ENCODE measurements at regions not wholly inside any gene's neighbourhood (a gene's known extent, or its start where the extent isn't known, plus 50 kb on each side); places are given as distances from the start of the nearest gene placed in this dataset.
A peak's percentile ranks its signal among the peaks of the same experiment; 100 is the strongest.
"Not testable (repeated sequence)": the region's sequence is repeated elsewhere in the genome, so short reads cannot be mapped to it uniquely, and the experiment has no call there.

DNA sequence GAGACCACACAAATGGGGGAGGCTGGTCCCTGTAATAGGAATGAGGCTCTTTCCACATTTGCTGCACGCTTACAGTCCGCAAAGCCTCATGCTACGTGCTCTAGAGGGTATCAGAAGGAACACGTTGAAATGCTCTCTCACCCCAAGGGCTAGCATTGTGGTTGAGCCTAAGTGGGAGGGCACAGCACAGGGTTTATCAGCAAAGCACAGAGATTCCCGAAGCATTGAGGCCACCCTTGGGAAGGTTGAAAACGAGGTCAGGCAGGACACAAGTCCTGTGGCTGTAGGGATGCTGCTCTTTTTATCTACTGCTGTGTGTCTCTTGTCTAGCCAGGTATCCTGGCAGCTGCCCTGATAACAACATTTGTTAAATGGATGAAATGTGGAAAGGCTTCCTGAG lies 378.3 kb downstream of the EN1 start:
- no peak for DNase-seq (ENCODE audit: low read depth, low spot score)

DNA sequence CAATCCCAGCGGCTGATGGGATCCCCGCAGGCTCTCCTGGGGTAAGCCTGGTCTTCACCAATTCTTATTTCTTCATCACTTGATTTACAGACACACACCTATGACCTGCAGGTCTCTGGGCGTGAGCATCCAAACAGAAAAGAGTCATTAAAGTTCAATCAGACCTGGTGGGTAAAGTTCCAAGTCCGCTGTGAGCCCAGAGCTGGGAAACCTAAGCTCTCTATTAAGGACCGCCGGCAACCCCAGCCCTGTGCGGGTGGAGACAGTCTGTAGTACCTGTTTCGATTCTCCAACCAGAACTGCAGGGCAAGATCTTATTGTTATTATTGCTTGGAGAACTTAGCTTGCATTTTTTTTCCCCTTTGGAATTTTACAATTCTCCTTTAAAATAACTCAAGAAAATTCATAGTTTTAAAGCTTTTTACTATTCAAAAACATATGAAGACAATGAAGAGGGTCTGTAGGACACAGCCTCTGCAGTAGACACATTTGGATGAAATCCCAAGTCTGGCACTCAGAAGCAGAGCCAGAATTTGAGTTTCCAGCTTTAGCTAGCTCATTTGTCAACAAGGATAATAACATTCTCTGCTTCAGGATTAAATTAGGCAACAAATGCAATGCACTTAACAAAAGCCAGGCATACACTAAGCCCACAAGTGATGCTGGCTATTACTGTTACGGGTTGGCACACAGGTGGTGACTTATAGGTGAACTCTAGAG lies 376.4 kb downstream of the INSIG2 start:
- no peak for DNase-seq (ENCODE audit: low read depth, low spot score)

DNA sequence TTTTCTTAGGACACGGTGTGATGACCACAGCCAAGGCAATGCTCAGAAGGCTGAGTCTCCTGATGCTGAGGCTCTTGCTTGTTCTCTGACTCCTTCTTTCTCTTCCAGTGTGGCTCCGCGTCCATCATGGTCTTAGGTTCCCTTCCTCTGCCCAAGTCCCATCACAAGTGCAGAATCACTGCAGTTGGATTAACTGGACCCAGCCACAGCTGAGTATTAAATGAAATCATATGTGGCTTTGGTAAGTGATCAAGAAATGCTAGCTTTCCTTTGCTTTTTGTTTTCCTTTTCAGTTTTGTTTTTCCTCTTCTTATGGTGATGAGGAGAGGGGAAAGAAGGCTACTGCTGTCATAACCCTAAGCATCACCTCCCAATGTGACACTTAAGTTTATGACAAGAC lies 375.8 kb downstream of the INSIG2 start:
- DNase-seq (ENCODE audit: low read depth, low spot score), result no peak

DNA sequence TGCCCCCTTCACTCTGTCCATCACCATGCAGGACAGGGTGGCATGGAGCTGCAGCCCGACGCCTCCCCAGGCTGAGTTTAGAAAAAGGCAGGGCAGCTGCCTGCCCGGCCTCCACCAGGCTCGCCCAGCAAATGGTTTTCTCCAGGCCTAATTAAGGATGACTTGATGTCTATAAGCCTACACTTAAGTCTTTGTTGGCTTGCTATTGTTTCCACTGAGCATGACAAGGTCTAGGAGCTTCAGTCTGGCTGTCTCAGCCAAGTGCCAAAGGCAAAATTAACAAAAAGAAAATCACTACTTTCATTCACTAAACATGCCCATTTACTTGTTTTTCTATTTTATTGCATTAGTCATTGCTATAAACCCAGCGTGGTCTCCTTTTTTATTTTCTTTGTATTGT lies 372.2 kb downstream of the INSIG2 start:
- no peak for DNase-seq (ENCODE audit: low read depth, low spot score)

DNA sequence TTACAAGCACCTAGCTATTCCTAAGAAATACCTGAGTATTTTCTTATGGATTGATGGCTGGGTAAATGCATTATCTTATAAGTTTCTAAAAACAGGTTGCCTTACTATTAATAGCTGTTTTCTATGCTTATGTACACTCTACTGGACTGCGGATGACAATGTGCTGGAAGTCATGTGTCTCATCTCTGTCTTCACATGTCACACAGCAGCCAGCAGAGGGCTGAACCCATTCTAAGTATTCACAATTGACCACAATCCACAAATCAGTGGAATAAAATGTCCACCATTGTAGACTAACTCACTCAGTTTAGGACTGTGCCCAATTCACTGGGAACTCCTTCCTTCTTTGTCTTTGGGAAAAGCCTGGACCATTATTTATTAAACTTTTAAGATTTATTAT lies 371.2 kb downstream of the INSIG2 start:
- DNase-seq (ENCODE audit: low read depth, low spot score), result no peak

DNA sequence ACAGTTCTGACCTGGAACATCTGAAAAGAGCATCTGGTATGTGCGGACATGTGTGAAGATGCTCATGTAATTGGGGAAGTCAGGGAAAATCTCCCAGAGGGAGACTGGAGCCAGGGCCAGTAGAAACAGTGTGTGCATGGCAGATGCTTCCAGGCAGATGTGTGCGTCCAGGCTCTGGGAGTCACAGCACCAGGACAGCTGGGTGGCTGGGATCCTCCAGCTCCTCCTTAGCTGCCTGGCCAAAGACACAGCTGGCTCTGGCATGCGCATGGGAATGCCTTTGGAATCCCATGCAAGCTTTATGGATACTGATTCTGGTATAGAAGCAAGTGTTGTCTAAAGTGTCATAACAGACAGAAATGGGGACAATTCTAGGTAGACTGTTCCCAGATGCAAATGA lies 369.7 kb downstream of the INSIG2 start:
- no peak for DNase-seq (ENCODE audit: low read depth, low spot score)

DNA sequence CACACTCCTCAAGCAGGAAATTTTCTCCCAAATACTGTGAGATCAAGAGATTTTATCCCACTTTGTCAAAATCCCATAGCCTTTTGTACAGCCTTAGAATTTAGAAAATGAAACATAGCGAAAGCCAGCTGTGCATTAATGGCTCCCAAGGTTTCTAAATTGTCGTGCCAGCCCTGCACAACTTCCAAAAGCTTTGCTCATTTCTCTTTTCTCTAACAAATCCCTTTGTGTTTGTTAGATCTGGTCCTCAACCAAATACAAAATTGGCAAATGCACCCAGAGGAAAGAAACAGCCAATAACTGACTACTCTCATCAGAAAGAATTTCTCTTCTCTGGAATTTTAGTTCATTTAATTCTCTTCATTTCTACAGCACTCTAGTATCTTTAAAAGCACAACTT lies 361.1 kb downstream of the INSIG2 start:
- no peak for DNase-seq (ENCODE audit: low read depth, low spot score)

DNA sequence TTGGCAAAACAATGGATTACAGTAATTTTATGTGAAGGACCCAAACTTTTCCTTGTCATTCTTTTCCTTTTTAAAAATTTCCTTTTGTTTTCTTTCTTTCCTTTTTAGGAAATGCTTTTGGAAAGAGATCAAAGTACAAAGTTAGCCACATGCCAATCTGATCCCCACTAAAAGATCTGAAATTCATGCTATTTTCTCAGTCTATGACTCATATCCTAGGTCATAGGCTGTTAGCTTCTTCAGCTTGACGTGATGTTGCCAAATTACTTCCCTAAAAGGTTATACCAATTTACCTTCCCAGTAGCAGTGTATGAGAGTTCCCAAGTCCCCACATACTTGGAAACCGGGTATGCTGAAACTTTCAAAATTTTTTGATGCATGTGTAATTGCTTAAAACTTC lies 355.3 kb downstream of the INSIG2 start:
- DNase-seq (ENCODE audit: low read depth, low spot score), result peak; percentile 77

DNA sequence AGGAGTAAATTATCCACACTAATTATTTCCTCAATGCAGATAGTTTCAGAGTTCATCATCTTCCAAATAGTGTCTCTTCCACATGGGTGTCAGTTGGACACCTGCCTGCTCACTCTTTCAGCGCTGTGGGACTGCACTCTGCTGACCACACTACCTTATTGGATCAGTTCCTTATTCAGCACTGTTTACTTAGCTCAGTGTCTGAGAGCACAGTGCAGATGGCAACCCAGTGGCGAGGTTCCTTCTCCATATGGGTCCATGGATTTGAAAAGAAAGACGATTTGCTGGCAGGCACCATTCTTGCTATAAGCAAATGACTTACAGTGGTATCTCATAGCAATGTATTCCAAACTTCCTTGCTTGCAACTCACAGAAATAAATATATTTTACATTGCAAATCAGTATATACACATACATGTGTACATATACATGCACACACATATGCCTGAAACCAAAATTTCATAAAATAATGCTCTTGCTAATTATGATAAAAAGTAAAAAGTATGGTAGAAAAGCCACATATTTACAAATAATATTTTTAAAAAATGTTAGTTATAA lies 354.8 kb downstream of the INSIG2 start:
- DNase-seq (ENCODE audit: low read depth, low spot score), result peak; percentile 14

DNA sequence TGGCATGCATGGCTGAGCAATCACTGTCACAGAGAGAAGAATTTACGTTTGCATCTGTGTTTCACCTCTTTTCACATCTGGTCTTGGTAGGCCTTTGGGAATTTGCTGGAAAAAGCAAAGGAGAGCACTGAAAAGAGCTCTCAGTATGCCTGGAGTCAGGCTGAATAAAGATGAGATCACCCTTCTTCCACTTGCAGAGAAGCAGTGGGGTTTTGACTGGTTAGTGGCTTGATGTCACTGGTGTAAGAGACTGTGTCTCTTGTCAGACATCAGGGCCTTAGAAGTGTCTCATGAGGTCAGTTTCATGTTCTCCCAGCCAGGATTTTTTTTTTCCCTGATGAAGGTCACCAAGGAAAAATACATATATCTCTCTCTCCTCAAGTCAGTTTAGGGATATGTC lies 353.8 kb downstream of the INSIG2 start:
- DNase-seq (ENCODE audit: low read depth, low spot score), result no peak

DNA sequence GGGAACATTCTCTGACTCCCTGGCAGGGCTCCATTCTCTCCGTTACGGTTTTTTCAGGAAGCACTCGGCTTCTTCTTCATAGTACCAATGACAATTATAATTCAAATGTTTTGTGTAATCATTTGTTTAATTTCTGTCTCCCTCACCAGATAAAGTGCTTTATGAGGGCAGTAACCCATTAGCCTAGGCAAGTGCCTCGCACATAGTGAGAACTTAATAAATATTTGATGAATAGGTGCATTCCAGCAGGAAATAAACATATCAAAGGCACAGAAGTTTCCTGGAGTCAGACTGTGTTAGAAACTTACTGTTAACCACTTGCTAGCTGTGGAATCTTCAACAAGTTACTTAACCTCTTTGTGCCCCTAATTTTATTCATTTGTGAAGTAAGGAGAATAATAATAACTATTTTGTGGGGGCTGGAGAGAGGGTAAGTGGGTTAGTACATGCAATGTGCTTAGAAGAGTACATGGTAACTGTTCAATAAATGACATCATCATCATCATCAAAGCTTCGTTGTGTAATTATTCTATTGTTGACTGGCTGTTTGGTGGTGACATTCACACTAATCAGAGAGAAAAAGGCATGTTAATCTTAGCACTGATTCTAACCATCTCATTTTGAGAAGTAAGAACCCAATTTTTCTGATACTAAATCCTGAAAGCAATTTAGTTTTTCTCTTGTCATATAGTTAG lies 352.3 kb downstream of the INSIG2 start:
- DNase-seq (ENCODE audit: low read depth, low spot score), result no peak

DNA sequence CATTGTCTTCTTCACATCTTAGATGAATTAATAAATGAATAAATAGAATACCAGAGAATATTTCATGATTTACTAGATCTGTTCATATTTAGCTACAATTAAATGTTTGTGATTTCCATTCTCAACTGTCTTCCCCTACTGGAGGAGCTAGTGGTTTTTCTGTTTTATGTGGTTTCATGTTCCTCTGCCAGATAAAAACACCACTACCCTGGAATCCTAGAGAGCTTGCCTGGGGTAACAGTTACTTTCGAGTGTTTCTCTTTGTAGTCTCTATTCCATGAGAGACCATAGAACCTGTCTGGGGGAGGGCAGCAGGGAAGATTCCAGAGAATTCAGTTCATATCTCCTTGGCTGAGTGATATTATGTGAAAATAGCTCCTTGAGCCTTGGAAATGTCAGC lies 349.2 kb downstream of the INSIG2 start:
- DNase-seq (ENCODE audit: low read depth, low spot score), result peak; percentile 32

DNA sequence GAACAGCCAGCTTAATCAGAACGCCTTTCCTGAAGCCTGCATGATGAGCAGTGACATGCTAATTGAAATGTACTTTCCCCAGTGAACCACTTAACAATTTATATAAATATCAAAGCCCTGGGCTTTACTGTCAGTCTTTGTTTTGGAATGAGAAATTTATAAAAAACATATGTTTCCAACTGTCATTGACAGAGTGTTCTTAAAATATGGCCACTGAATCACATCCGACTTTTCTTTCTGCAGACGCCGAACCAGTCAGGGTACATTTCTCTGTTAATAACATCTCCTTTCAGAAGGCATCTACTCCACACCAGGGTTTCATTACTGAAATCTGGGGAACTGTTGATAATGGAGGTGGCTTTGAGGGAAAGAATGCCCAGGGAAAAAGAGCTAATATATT lies 343.7 kb downstream of the INSIG2 start:
- DNase-seq (ENCODE audit: low read depth, low spot score), result no peak

DNA sequence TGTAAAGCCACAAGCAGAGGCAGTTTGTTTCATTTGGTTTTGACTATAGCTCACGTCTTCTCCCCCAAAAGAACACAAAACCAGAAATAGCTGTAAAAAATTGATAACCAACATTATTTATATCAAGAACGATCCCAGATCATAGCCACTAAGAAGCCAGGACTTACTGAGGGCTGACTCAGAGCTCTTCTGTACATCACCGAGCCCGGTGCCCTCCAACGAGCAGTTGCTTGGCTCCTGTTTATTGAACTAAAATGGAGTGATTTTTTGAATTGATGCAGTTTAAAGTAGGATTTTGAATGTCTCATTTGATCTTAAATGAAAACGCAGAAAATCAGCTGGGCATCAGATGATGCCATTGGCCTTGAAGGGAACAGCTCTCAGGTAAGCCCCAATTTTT lies 343.3 kb downstream of the INSIG2 start:
- no peak for DNase-seq (ENCODE audit: low read depth, low spot score)

DNA sequence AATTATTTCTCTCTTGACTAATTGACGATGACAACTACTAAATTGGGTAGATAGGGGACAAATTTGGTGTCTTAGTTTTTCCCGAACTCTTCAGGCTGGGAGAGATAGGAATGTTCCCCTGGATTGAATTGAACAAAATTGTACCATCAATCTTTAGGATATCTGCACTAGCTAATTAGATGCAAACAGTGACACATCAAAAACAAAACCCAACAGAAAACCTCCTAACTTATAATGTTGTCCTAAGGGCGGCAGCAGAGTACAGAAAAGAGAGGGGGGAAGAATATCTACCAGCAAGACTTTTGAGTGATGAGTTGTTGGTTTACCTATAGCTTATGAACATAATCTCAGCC lies 342.9 kb downstream of the INSIG2 start:
- peak; percentile 23 for DNase-seq (ENCODE audit: low read depth, low spot score)

DNA sequence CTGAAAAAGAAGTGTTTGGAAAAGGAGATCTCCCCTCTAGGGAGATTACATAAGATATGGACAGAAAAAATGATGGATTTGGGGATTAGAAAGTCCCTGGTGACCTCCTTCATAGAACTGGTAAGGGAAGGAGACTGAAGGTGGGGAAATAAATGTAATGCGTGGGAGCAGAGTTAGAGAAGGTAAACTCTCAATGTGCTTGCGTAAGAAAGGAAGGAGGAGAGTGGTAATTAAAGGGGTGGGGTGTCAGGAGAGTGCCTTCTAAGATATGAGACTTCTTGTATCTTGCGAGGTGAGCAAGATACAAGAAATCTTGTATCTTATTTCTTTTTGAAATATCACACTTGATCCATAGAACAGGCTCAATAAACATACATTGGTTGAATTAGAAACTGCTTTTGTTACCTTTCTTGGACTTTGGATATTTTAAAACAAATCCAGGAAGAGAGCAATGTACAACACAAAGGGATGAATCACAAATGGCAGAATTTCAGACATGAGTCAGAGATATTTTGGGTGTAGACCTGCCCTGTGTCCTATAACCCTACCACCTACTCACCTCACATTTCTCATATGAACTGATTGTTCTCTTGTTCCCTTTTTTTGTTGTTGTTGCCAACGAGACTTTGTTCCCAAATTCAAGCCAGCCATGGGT lies 342.4 kb downstream of the INSIG2 start:
- DNase-seq (ENCODE audit: low read depth, low spot score), result peak; percentile 23

DNA sequence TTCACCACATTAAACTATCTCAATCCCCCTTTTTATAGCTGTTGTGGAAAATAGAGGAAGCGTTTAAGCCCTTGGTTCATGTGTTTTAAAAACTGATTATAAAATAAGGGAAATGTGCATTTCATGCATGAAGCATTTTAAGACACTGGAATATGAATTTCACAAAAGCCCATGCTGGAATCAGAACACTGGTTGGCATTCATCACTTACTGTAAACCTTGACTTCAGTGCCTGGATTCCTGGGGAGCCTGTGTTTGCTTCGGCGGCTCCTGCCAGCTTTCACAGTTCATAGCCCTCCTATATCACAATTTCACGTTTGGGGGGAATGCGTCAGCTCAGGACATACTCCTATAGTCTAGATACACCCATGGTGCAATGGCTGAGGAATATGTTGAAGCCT lies 336.9 kb downstream of the INSIG2 start:
- no peak for DNase-seq (ENCODE audit: low read depth, low spot score)

DNA sequence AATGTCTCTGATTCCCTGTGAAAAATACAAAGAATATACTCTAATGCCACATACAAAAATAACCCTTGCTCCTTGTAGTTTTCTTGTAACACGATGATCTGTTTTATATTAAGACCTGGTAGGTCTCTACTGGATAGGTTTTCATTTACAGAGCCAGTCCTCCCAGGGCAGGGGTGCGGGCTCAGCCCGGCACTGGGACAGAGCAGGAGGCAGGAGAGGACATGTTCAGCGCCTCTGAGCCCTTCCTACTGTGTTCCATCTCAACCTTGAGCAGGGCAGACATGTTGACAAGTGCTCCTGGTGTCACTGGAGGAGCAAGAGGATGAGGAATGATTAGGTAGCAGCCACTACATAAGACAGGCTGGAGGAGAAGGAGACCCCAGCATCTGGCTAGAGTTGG lies 335.5 kb downstream of the INSIG2 start:
- no peak for DNase-seq (ENCODE audit: low read depth, low spot score)

DNA sequence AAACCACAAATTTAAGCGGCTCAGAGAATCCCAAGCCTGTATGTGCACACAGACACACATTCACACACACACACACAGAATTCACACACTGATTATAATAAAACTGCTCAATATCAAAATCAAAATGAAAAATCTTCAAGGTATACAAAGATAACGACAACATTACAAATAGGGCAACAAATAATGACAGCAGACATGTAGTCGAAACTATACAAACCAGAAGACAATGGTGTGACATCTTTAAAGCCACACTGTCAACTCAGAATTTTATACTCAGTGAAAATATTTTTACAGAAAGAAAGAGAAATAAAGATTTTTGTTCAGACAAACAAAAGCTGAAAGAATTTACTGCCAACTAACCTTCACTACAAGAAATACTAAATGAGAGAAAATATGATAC lies 333.4 kb downstream of the INSIG2 start:
- no peak for DNase-seq (ENCODE audit: low read depth, low spot score)

DNA sequence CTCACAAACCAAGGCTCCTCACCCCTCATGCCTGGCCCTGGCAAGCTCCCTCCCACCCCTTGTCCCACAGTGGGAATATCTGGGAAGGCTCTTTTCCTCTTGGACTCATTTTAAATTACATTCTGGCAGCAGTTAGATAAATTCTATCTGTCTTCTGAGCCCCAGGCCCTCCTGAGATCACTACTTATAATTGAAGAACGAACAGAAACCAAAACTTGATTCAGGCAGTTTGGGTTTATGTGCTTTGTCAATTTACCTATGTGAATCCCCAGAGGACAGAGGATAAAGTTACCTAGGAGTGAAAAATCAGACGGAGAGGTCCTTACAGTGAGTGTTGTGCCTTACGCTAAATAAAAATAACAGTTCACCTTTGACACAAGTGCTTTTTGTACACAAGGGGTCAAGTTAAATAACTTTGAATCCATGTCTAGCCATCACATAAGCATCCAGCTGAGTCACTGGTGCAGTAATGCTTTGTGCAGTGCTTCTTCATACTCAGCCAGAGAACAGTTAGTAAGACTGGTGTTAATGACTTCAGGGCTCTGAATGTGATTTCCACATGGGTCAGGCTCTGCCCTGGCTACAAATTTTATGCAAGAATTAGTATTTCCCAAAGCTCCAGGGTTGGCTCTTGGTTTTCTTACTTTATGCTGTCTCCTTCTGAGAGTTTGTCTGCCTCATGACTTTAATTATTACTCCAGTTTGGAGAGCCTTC lies 329.3 kb downstream of the INSIG2 start:
- peak; percentile 32 for DNase-seq (ENCODE audit: low read depth, low spot score)

DNA sequence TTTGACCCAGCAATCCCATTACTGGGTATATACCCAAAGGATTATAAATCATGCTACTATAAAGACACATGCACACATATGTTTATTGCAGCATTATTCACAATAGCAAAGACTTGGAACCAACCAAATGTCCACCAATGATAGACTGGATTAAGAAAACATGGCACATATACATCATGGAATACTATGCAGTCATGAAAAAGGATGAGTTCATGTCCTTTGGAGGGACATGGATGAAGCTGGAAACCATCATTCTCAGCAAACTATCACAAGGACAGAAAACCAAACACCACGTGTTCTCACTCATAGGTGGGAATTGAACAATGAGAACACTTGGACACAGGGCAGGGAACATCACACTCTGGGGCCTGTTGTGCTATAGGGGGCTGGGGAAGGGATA lies 326.9 kb downstream of the INSIG2 start:
- not testable (repeated sequence) for DNase-seq (ENCODE audit: low read depth, low spot score)
